ENCODE measurements at regions not wholly inside any gene's neighbourhood (a gene's known extent, or its start where the extent isn't known, plus 50 kb on each side); places are given as distances from the start of the nearest gene placed in this dataset.

- CTCF ChIA-PET, result no interaction called here
- Histone ChIP-seq H3K27ac (ENCODE audit: low read depth, low read length) (no peak overlapping the region), H3K27me3 (ENCODE audit: control insufficient read depth in 2 of 2, insufficient read depth in 2 of 2, low read length in 2 of 2) (no peaks in the 10 kb centered on the region), H3K4me3 (ENCODE audit: low read length) (no peak overlapping the region), H3K4me1 (ENCODE audit: control insufficient read depth in 2 of 2, insufficient read depth in 2 of 2, low read length in 2 of 2) (peaks cover 0 to 3% of the 10 kb centered on the region in 2 donors), H3K9me3 (ENCODE audit: control insufficient read depth in 2 of 3, low read length in 3 of 3) (no peaks in the 10 kb centered on the region), H3K36me3 (ENCODE audit: control insufficient read depth in 2 of 3, insufficient read depth in 3 of 3, low read length in 3 of 3) (no peaks in the 10 kb centered on the region)
- intact Hi-C loops (cut with micrococcal nuclease), result loop anchor here in 1 of 2 donors (10.0 kb wide), 1 partner anchor 64 kb away; no protein-coding TSS in a partner anchor
- H3K27ac Mint-ChIP-seq, result no peak overlapping the region
- H3K4me3 Mint-ChIP-seq, result no peak overlapping the region
- ATAC-seq (no peak), DNase-seq (no peak)
- peaks cover 0 to under 1% (median 0%) of the 10 kb centered on the region in 11 donors for H3K9me3 Mint-ChIP-seq
- POLR2A ChIA-PET, result no interaction called here
- H3K27me3 Mint-ChIP-seq, result peaks cover 0 to 9% (median 5%) of the 10 kb centered on the region in 5 donors
- H3K36me3 Mint-ChIP-seq, result peaks cover 0 to 12% (median 0%) of the 10 kb centered on the region in 5 donors
- peaks cover 7 to 16% (median 13%) of the 10 kb centered on the region in 7 donors for H3K4me1 Mint-ChIP-seq
Measured at GRCh38 chr7:13061115-13061514, 373.7 kb downstream of the ARL4A start.

- intact Hi-C loops (cut with micrococcal nuclease), result loop anchor here in 1 of 2 donors (10.0 kb wide), 1 partner anchor 62 kb away; no protein-coding TSS in a partner anchor
- Mint-ChIP-seq H3K27me3 (peaks cover 0 to 11% (median 9%) of the 10 kb centered on the region in 5 donors), H3K27ac (no peak overlapping the region), H3K4me3 (no peak overlapping the region), H3K4me1 (peaks cover 4 to 11% (median 8%) of the 10 kb centered on the region in 7 donors), H3K9me3 (no peaks in the 10 kb centered on the region), H3K36me3 (peaks cover 0 to 9% (median 0%) of the 10 kb centered on the region in 5 donors)
- H3K4me1 ChIP-seq (ENCODE audit: control insufficient read depth in 2 of 2, insufficient read depth in 2 of 2, low read length in 2 of 2), result no peaks in the 10 kb centered on the region
- H3K4me3 ChIP-seq (ENCODE audit: low read length), result no peak overlapping the region
- no peaks in the 10 kb centered on the region for H3K27me3 ChIP-seq (ENCODE audit: control insufficient read depth in 2 of 2, insufficient read depth in 2 of 2, low read length in 2 of 2)
- ATAC-seq (no peak), DNase-seq (no peak)
- H3K36me3 ChIP-seq (ENCODE audit: control insufficient read depth in 2 of 3, insufficient read depth in 3 of 3, low read length in 3 of 3), result no peaks in the 10 kb centered on the region
- H3K27ac ChIP-seq (ENCODE audit: low read depth, low read length), result no peak overlapping the region
- ChIA-PET CTCF (no interaction called here), POLR2A (interaction anchor here (0.7 kb wide), 1 partner anchor 12 kb away, joined by 3 read pairs; no protein-coding TSS in a partner anchor)
- H3K9me3 ChIP-seq (ENCODE audit: control insufficient read depth in 2 of 3, low read length in 3 of 3), result no peaks in the 10 kb centered on the region
Measured at GRCh38 chr7:13062631-13063030, 375.2 kb downstream of the ARL4A start.

GRCh38 chr7:13067036-13067435 is 379.6 kb downstream of the ARL4A start:
- ATAC-seq, result no peak
- POLR2A ChIA-PET, result no interaction called here
- H3K27me3 ChIP-seq (ENCODE audit: control insufficient read depth in 2 of 2, insufficient read depth in 2 of 2, low read length in 2 of 2), result no peaks in the 10 kb centered on the region
- intact Hi-C loops (cut with micrococcal nuclease), result loop anchor here in 1 of 2 donors (10.0 kb wide), 1 partner anchor 58 kb away; no protein-coding TSS in a partner anchor
- H3K9me3 ChIP-seq (ENCODE audit: control insufficient read depth in 2 of 3, low read length in 3 of 3), result no peaks in the 10 kb centered on the region
- CTCF ChIA-PET, result no interaction called here
- no peaks in the 10 kb centered on the region for H3K36me3 ChIP-seq (ENCODE audit: control insufficient read depth in 2 of 3, insufficient read depth in 3 of 3, low read length in 3 of 3)
- no peaks in the 10 kb centered on the region for H3K9me3 Mint-ChIP-seq
- no peak overlapping the region for H3K4me3 Mint-ChIP-seq
- H3K36me3 Mint-ChIP-seq, result no peaks in the 10 kb centered on the region
- H3K4me3 ChIP-seq (ENCODE audit: low read length), result no peak overlapping the region
- no peak overlapping the region for H3K27ac Mint-ChIP-seq
- H3K4me1 ChIP-seq (ENCODE audit: control insufficient read depth in 2 of 2, insufficient read depth in 2 of 2, low read length in 2 of 2), result no peaks in the 10 kb centered on the region
- DNase-seq, result no peak
- no peaks in the 10 kb centered on the region for H3K4me1 Mint-ChIP-seq
- H3K27me3 Mint-ChIP-seq, result peaks cover 0 to 11% (median 9%) of the 10 kb centered on the region in 5 donors
- no peak overlapping the region for H3K27ac ChIP-seq (ENCODE audit: low read depth, low read length)

GRCh38 chr7:13068032-13068431 is 380.6 kb downstream of the ARL4A start:
- Mint-ChIP-seq H3K27me3 (peaks cover 0 to 11% (median 9%) of the 10 kb centered on the region in 5 donors), H3K4me1 (no peaks in the 10 kb centered on the region), H3K36me3 (no peaks in the 10 kb centered on the region), H3K27ac (no peak overlapping the region), H3K9me3 (no peaks in the 10 kb centered on the region), H3K4me3 (no peak overlapping the region)
- DNase-seq (no peak), ATAC-seq (no peak)
- Histone ChIP-seq H3K4me3 (ENCODE audit: low read length) (no peak overlapping the region), H3K27ac (ENCODE audit: low read depth, low read length) (no peak overlapping the region), H3K4me1 (ENCODE audit: control insufficient read depth in 2 of 2, insufficient read depth in 2 of 2, low read length in 2 of 2) (no peaks in the 10 kb centered on the region), H3K27me3 (ENCODE audit: control insufficient read depth in 2 of 2, insufficient read depth in 2 of 2, low read length in 2 of 2) (no peaks in the 10 kb centered on the region), H3K36me3 (ENCODE audit: control insufficient read depth in 2 of 3, insufficient read depth in 3 of 3, low read length in 3 of 3) (no peaks in the 10 kb centered on the region), H3K9me3 (ENCODE audit: control insufficient read depth in 2 of 3, low read length in 3 of 3) (no peaks in the 10 kb centered on the region)
- CTCF ChIA-PET, result no interaction called here
- POLR2A ChIA-PET, result no interaction called here
- intact Hi-C loops (cut with micrococcal nuclease), result loop anchor here in 1 of 2 donors (10.0 kb wide), 1 partner anchor 57 kb away; no protein-coding TSS in a partner anchor

- Histone ChIP-seq H3K4me3 (ENCODE audit: low read length) (no peak overlapping the region), H3K27me3 (ENCODE audit: control insufficient read depth in 2 of 2, insufficient read depth in 2 of 2, low read length in 2 of 2) (no peaks in the 10 kb centered on the region), H3K36me3 (ENCODE audit: control insufficient read depth in 2 of 3, insufficient read depth in 3 of 3, low read length in 3 of 3) (no peaks in the 10 kb centered on the region), H3K27ac (ENCODE audit: low read depth, low read length) (no peak overlapping the region), H3K9me3 (ENCODE audit: control insufficient read depth in 2 of 3, low read length in 3 of 3) (no peaks in the 10 kb centered on the region), H3K4me1 (ENCODE audit: control insufficient read depth in 2 of 2, insufficient read depth in 2 of 2, low read length in 2 of 2) (no peaks in the 10 kb centered on the region)
- ATAC-seq (no peak), DNase-seq (no peak)
- ChIA-PET POLR2A (no interaction called here), CTCF (no interaction called here)
- Mint-ChIP-seq H3K27ac (no peak overlapping the region), H3K4me1 (no peaks in the 10 kb centered on the region), H3K4me3 (no peak overlapping the region), H3K9me3 (no peaks in the 10 kb centered on the region), H3K36me3 (no peaks in the 10 kb centered on the region), H3K27me3 (peaks cover 0 to 11% (median 3%) of the 10 kb centered on the region in 5 donors)
- intact Hi-C loops (cut with micrococcal nuclease), result loop anchor here in 1 of 2 donors (10.0 kb wide), 1 partner anchor 55 kb away; no protein-coding TSS in a partner anchor
Measured at GRCh38 chr7:13069841-13070240, 382.4 kb downstream of the ARL4A start.

GRCh38 chr7:13072014-13072413 is 384.6 kb downstream of the ARL4A start:
- no peak for DNase-seq
- Histone ChIP-seq H3K36me3 (ENCODE audit: control insufficient read depth in 2 of 3, insufficient read depth in 3 of 3, low read length in 3 of 3) (no peaks in the 10 kb centered on the region), H3K27ac (ENCODE audit: low read depth, low read length) (no peak overlapping the region), H3K4me3 (ENCODE audit: low read length) (no peak overlapping the region), H3K27me3 (ENCODE audit: control insufficient read depth in 2 of 2, insufficient read depth in 2 of 2, low read length in 2 of 2) (no peaks in the 10 kb centered on the region), H3K9me3 (ENCODE audit: control insufficient read depth in 2 of 3, low read length in 3 of 3) (no peaks in the 10 kb centered on the region), H3K4me1 (ENCODE audit: control insufficient read depth in 2 of 2, insufficient read depth in 2 of 2, low read length in 2 of 2) (no peaks in the 10 kb centered on the region)
- Mint-ChIP-seq H3K4me1 (no peaks in the 10 kb centered on the region), H3K4me3 (no peak overlapping the region), H3K36me3 (no peaks in the 10 kb centered on the region), H3K27me3 (peaks cover 0 to 21% (median 9%) of the 10 kb centered on the region in 5 donors), H3K27ac (no peak overlapping the region), H3K9me3 (no peaks in the 10 kb centered on the region)
- ChIA-PET CTCF (no interaction called here), POLR2A (no interaction called here)
- intact Hi-C loops (cut with micrococcal nuclease), result no loop called here
- ATAC-seq, result no peak

GRCh38 chr7:13077466-13077865 is 390.0 kb downstream of the ARL4A start:
- Histone ChIP-seq H3K36me3 (ENCODE audit: control insufficient read depth in 2 of 3, insufficient read depth in 3 of 3, low read length in 3 of 3) (no peaks in the 10 kb centered on the region), H3K27me3 (ENCODE audit: control insufficient read depth in 2 of 2, insufficient read depth in 2 of 2, low read length in 2 of 2) (no peaks in the 10 kb centered on the region), H3K4me1 (ENCODE audit: control insufficient read depth in 2 of 2, insufficient read depth in 2 of 2, low read length in 2 of 2) (no peaks in the 10 kb centered on the region), H3K9me3 (ENCODE audit: control insufficient read depth in 2 of 3, low read length in 3 of 3) (no peaks in the 10 kb centered on the region), H3K27ac (ENCODE audit: low read depth, low read length) (no peak overlapping the region), H3K4me3 (ENCODE audit: low read length) (no peak overlapping the region)
- Mint-ChIP-seq H3K4me3 (no peak overlapping the region), H3K27ac (no peak overlapping the region), H3K27me3 (peaks cover 0 to 27% (median 15%) of the 10 kb centered on the region in 5 donors), H3K9me3 (no peaks in the 10 kb centered on the region), H3K4me1 (no peaks in the 10 kb centered on the region), H3K36me3 (no peaks in the 10 kb centered on the region)
- ChIA-PET POLR2A (no interaction called here), CTCF (interaction anchor here (0.8 kb wide), 1 partner anchor 655 kb away, joined by 5 read pairs; no protein-coding TSS in a partner anchor)
- intact Hi-C loops (cut with micrococcal nuclease), result no loop called here
- ATAC-seq (no peak), DNase-seq (no peak)
